Heart right ventricle (tissue), 16 donors: ENCODE measurements at regions not wholly inside any gene's neighbourhood (a gene's known extent, or its start where the extent isn't known, plus 50 kb on each side); places are given as distances from the start of the nearest gene placed in this dataset.

ENCODE experiments used
- ATAC-seq, 8 donors: fragments of 200-7000 bp; cut with Tn5 transposase; one replicate each; pipeline ENCODE4 v1.9.1; 2020; ENCODE audit warnings: mild to moderate bottlenecking in 8 of 8, moderate library complexity in 8 of 8, moderate number of reproducible peaks in 1 of 8
- DNase-seq, 2 donors: peaks; one replicate each; pipeline ENCODE4 v3.0.0-alpha.2; 2020
- H3K27ac ChIP-seq, 10 donors: fragments of 200-600 bp; sonication (generic) in 2 of 10; one replicate each; pipeline versions ENCODE4 v1.5.0 to v1.8.0; 2020 to 2022; ENCODE audit warnings: mild to moderate bottlenecking in 3 of 10
- H3K27me3 ChIP-seq, 7 donors: fragments of 200-600 bp; one replicate each; pipeline ENCODE4 v1.8.0; 2021 to 2022; ENCODE audit warnings: mild to moderate bottlenecking in 2 of 7
- H3K36me3 ChIP-seq, 9 donors: fragments of 200-600 bp; sonication (generic) in 1 of 9; one replicate each; pipeline versions ENCODE4 v1.5.0 to v1.8.0; 2020 to 2022; ENCODE audit warnings: mild to moderate bottlenecking in 2 of 9
- H3K4me1 ChIP-seq, 9 donors: fragments of 200-600 bp; sonication (generic) in 1 of 9; one replicate each; pipeline versions ENCODE4 v1.5.0 to v1.8.0; 2020 to 2022; ENCODE audit warnings: mild to moderate bottlenecking in 4 of 9
- H3K4me3 ChIP-seq, 10 donors: fragments of 200-600 bp; sonication (generic) in 2 of 10; one replicate each; pipeline versions ENCODE4 v1.5.0 to v1.8.0; 2020 to 2022; ENCODE audit warnings: mild to moderate bottlenecking in 7 of 10, moderate library complexity in 2 of 10
- H3K9me3 ChIP-seq, 11 donors: fragments of 200-600 bp in 10 of 11; sonication (generic) in 2 of 11; one replicate each; pipeline versions ENCODE4 v1.5.0 to v1.8.0; 2013 to 2022; ENCODE audit warnings: mild to moderate bottlenecking in 2 of 11, control low read depth in 1 of 11, moderate library complexity in 1 of 11
- CTCF ChIP-seq, 9 donors: fragments of 200-600 bp; sonication (generic) in 2 of 9; IDR thresholded peaks; one replicate each; pipeline versions ENCODE4 v1.5.0 to v1.8.0; 2021 to 2022; ENCODE audit warnings: antibody characterized with exemption in 9 of 9, mild to moderate bottlenecking in 5 of 9, moderate library complexity in 1 of 9
- WGBS, 2 donors: extraction: QIAGEN DNeasy Blood & Tissue Kit; methylation state at CpG; one replicate each; pipeline ENCODE4 v1.1.7; 2013; ENCODE audit warnings: inconsistent platforms in 1 of 2; 5-methylcytosine and 5-hydroxymethylcytosine counted together
- intact Hi-C, 10 donors: fragments of 100-400 bp; cut with DNase I; formaldehyde crosslinking; loops; one replicate each; pipeline versions ENCODE4 v1.11.1 to v1.14.2; 2022
- donor health status: Arrhythmogenic right ventricular cardiomyopathy.
- donor health status: ischemic (EF 13 %, LVEDD 7.1; RV severe dilation, severe dysfunction).
- donor health status: healthy with polysubstance abuse.
- donor health status: DM: no; HTN: yes; CAD: no.
- donor health status: DM: no; HTN: no; CAD: no.
- donor health status: ischemic (EF 25% LVEDD 6.9; RV normal size, moderate dysfunction).
- donor health status: ischemic (EF 25% LVEDD 5.7; RV mildly dilated, moderate dysfunction).
- donor health status: healthy.
- donor health status: DM: yes; HTN: yes; CAD: no.
- donor health status: Ischemic cardiomyopathy.
- donor health status: ischemic (EF 35%, LVEDD 5.7; RV mildly dilated, moderate dysfunction).
- donor health status: nonischemic (EF 11% LVEDD 7.7; RV severe dilation, severe dysfunction).
- donor health status: DM: yes; HTN: yes; CAD: no.
- donor health status: PGD.
- donor health status: ischemic (EF 29% LVEDD 5.4; RV normal size, mild dysfunction).
- donor health status: nonischemic (EF 23%, LVEDD 6.1; RV moderate dilation, normal function).

GRCh38 chr13:83423381-83423780 is 458.9 kb downstream of the SLITRK1 start:
- H3K4me1 ChIP-seq: no peaks in the 10 kb centered on the region
- no peak overlapping the region for H3K4me3 ChIP-seq
- H3K27ac ChIP-seq: no peak overlapping the region
- H3K9me3 ChIP-seq: peaks cover 0 to 36% (median 6%) of the 10 kb centered on the region in 11 donors
- intact Hi-C loops: no loop called here
- no peaks in the 10 kb centered on the region for H3K27me3 ChIP-seq
- no peak for DNase-seq
- no peaks in the 10 kb centered on the region for H3K36me3 ChIP-seq
- ATAC-seq: no peak
- TF ChIP-seq CTCF (IDR thresholded peaks at IDR 0.05): no peak
- 79 to 88% methylated on average over 2 of the region's 2 CpGs for WGBS, 2 donors

- H3K36me3 ChIP-seq: no peaks in the 10 kb centered on the region
- no peak overlapping the region for H3K4me3 ChIP-seq
- 72 to 76% methylated on average over 4 of the region's 4 CpGs for WGBS, 2 donors
- ATAC-seq: no peak
- peaks cover 0 to 25% (median 0%) of the 10 kb centered on the region in 11 donors for H3K9me3 ChIP-seq
- DNase-seq: no peak
- no peak for TF ChIP-seq CTCF (IDR thresholded peaks at IDR 0.05)
- H3K4me1 ChIP-seq: no peaks in the 10 kb centered on the region
- intact Hi-C loops: no loop called here
- H3K27ac ChIP-seq: no peak overlapping the region
- no peaks in the 10 kb centered on the region for H3K27me3 ChIP-seq
Observed at GRCh38 chr13:83414393-83414792, 467.9 kb downstream of the SLITRK1 start.

- WGBS, 2 donors: 74 to 76% methylated on average over 1 of the region's 1 CpG
- no peak overlapping the region for H3K27ac ChIP-seq
- no peak for ATAC-seq
Observed at GRCh38 chr13:83386609-83387008, 495.7 kb downstream of the SLITRK1 start.

GRCh38 chr13:83378908-83379307 is 503.4 kb downstream of the SLITRK1 start:
- Histone ChIP-seq H3K27me3 (no peaks in the 10 kb centered on the region), H3K4me1 (no peaks in the 10 kb centered on the region), H3K27ac (no peak overlapping the region), H3K9me3 (peaks cover 0 to 12% (median 0%) of the 10 kb centered on the region in 11 donors), H3K36me3 (no peaks in the 10 kb centered on the region), H3K4me3 (no peak overlapping the region)
- 31% methylated on average over 1 of the region's 1 CpG for WGBS, 2 donors
- ATAC-seq (no peak), DNase-seq (no peak)
- TF ChIP-seq CTCF (IDR thresholded peaks at IDR 0.05): no peak
- intact Hi-C loops: no loop called here

More at GRCh38 chr13:83386609-83387008, 495.7 kb downstream of the SLITRK1 start:
- TF ChIP-seq CTCF (IDR thresholded peaks at IDR 0.05): no peak
- DNase-seq: no peak
- H3K4me3 ChIP-seq: no peak overlapping the region
- no peaks in the 10 kb centered on the region for H3K4me1 ChIP-seq
- no peaks in the 10 kb centered on the region for H3K36me3 ChIP-seq
- peaks cover 0 to 7% (median 0%) of the 10 kb centered on the region in 11 donors for H3K9me3 ChIP-seq
- intact Hi-C loops: no loop called here
- H3K27me3 ChIP-seq: no peaks in the 10 kb centered on the region
